Mammary epithelial cell (primary cell): ENCODE measurements at regions not wholly inside any gene's neighbourhood (a gene's known extent, or its start where the extent isn't known, plus 50 kb on each side); places are given as distances from the start of the nearest gene placed in this dataset.

Experiments used
- CTCF ChIP-seq, 2 donors: IDR thresholded peaks in 1 of 2; conservative IDR thresholded peaks in 1 of 2; 2 replicates each; pipeline ENCODE4 v1.5.1; 2011 to 2012; ENCODE audit warnings: inconsistent platforms in 2 of 2, low read length in 2 of 2, mild to moderate bottlenecking in 2 of 2, control low read depth in 1 of 2, low read depth in 1 of 2; ENCODE audit not compliant: insufficient read depth in 1 of 2; ENCODE audit errors: extremely low read depth in 1 of 2
- EZH2 ChIP-seq: IDR thresholded peaks from 2 replicates; pipeline ENCODE4 v1.6.1; 2012; ENCODE audit warnings: low read length, inconsistent platforms, borderline replicate concordance

- TF ChIP-seq EZH2, result no peak
- no peak for TF ChIP-seq CTCF (conservative IDR thresholded peaks at IDR 0.05 in 1 of 2, IDR thresholded peaks at IDR 0.05 in 1 of 2; ENCODE audit: extremely low read depth in 1 of 2, insufficient read depth in 1 of 2, low read depth in 1 of 2, low read length in 2 of 2)
These were observed 1530.9 kb upstream of the LRRTM1 start for GRCh38 chr2:81835321-81836000.
